ENCODE measurements at regions not wholly inside any gene's neighbourhood (a gene's known extent, or its start where the extent isn't known, plus 50 kb on each side); places are given as distances from the start of the nearest gene placed in this dataset.

DNA sequence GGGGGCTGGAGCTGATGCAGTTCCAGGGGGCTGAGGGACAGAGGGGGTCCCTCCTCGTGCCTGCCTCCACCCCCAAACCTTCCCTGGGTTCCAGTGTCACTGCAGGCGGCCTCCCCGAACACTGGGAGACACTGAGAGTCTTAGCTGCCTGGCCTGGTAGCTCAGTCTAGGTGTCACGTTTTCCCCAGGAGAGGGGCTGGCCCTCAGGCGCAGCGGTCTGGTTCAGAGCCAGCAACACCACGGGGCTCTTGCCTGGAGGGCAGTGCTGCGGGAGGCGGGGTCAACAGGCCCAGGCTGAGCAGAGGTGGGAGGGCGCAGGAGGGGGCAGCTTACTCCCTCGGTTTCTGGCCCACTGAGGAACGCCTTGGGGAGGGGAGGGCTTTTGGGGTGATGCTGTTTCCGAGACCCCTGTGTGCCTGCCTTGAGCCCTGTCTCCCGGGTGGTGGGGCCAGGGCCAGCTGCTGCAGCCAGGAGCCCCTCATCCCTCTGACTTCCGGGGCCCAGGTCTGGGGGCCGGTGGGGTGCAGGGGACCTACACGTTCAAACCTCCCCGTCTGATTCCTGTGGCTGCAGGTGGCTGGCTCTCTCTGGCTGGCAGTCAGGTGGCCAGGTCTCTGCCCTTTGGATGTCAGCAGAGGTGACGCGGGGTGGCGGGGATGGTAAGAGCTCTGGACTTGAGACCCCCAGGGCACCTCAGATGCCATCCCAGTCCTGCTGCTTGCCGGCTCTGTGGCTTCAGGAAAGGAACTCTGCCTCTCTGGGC is 89.3 kb upstream of the GSE1 start (continued):
- TF ChIP-seq PRDM15 (CRISPR knock-in tag; IDR thresholded peaks at IDR 0.05) (0 out of 2 replicates have a peak, but pooled peaks have one; percentile 31), THRA (CRISPR knock-in tag; IDR thresholded peaks at IDR 0.05; ENCODE audit: borderline replicate concordance) (no peak), ZNF878 (CRISPR knock-in tag; IDR thresholded peaks at IDR 0.05) (peak; percentile 76; the same call in 1 of the 2 replicates), HNF4G (IDR thresholded peaks at IDR 0.05; ENCODE audit: borderline replicate concordance, low read depth, low read length) (no peak; the same call in 1 of the 2 replicates), HNF4G (CRISPR knock-in tag; IDR thresholded peaks at IDR 0.05; ENCODE audit: borderline replicate concordance, low read depth) (no peak), RBAK (CRISPR knock-in tag; IDR thresholded peaks at IDR 0.05) (no peak), MATR3 (CRISPR knock-in tag; IDR thresholded peaks at IDR 0.05) (no peak), ZBTB20 (CRISPR knock-in tag; IDR thresholded peaks at IDR 0.05; ENCODE audit: borderline replicate concordance, low read depth) (peak; percentile 66; the same call in 1 of the 2 replicates), ELF3 (CRISPR knock-in tag; IDR thresholded peaks at IDR 0.05) (peak; percentile 60; the same call in 1 of the 2 replicates), ATF3 (CRISPR knock-in tag; IDR thresholded peaks at IDR 0.05) (no peak), SIN3B (IDR thresholded peaks at IDR 0.05; ENCODE audit: low read length) (no peak), SMAD9 (CRISPR knock-in tag; IDR thresholded peaks at IDR 0.05) (0 out of 2 replicates have a peak, but pooled peaks have one; percentile 71), SOX5 (CRISPR knock-in tag; IDR thresholded peaks at IDR 0.05; ENCODE audit: borderline replicate concordance) (no peak; the same call in 1 of the 2 replicates), ZNF430 (CRISPR knock-in tag; IDR thresholded peaks at IDR 0.05) (no peak; the same call in 1 of the 2 replicates)
- TF ChIP-seq, protein P1, sequence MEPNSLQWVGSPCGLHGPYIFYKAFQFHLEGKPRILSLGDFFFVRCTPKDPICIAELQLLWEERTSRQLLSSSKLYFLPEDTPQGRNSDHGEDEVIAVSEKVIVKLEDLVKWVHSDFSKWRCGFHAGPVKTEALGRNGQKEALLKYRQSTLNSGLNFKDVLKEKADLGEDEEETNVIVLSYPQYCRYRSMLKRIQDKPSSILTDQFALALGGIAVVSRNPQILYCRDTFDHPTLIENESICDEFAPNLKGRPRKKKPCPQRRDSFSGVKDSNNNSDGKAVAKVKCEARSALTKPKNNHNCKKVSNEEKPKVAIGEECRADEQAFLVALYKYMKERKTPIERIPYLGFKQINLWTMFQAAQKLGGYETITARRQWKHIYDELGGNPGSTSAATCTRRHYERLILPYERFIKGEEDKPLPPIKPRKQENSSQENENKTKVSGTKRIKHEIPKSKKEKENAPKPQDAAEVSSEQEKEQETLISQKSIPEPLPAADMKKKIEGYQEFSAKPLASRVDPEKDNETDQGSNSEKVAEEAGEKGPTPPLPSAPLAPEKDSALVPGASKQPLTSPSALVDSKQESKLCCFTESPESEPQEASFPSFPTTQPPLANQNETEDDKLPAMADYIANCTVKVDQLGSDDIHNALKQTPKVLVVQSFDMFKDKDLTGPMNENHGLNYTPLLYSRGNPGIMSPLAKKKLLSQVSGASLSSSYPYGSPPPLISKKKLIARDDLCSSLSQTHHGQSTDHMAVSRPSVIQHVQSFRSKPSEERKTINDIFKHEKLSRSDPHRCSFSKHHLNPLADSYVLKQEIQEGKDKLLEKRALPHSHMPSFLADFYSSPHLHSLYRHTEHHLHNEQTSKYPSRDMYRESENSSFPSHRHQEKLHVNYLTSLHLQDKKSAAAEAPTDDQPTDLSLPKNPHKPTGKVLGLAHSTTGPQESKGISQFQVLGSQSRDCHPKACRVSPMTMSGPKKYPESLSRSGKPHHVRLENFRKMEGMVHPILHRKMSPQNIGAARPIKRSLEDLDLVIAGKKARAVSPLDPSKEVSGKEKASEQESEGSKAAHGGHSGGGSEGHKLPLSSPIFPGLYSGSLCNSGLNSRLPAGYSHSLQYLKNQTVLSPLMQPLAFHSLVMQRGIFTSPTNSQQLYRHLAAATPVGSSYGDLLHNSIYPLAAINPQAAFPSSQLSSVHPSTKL (CRISPR knock-in tag; IDR thresholded peaks at IDR 0.05), result no peak
- TF ChIP-seq, protein P2, sequence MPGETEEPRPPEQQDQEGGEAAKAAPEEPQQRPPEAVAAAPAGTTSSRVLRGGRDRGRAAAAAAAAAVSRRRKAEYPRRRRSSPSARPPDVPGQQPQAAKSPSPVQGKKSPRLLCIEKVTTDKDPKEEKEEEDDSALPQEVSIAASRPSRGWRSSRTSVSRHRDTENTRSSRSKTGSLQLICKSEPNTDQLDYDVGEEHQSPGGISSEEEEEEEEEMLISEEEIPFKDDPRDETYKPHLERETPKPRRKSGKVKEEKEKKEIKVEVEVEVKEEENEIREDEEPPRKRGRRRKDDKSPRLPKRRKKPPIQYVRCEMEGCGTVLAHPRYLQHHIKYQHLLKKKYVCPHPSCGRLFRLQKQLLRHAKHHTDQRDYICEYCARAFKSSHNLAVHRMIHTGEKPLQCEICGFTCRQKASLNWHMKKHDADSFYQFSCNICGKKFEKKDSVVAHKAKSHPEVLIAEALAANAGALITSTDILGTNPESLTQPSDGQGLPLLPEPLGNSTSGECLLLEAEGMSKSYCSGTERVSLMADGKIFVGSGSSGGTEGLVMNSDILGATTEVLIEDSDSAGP (CRISPR knock-in tag; IDR thresholded peaks at IDR 0.05; ENCODE audit: borderline replicate concordance), result no peak; the same call in 1 of the 2 replicates
